Left colon (tissue), 2 donors: ENCODE measurements at regions not wholly inside any gene's neighbourhood (a gene's known extent, or its start where the extent isn't known, plus 50 kb on each side); places are given as distances from the start of the nearest gene placed in this dataset.
A peak's percentile ranks its signal among the peaks of the same experiment; 100 is the strongest.

Experiments
- ATAC-seq: fragments of 200-7000 bp; cut with Tn5 transposase; one replicate; pipeline ENCODE4 v1.9.1; 2020; ENCODE audit warnings: mild to moderate bottlenecking, moderate library complexity
- DNase-seq, 2 donors: peaks; one replicate each; pipeline ENCODE4 v3.0.0-alpha.2; 2020
- intact Hi-C, 2 donors: fragments of 100-400 bp; cut with DNase I in 1 of 2; cut with micrococcal nuclease in 1 of 2; formaldehyde crosslinking; loops; one replicate each; pipeline versions ENCODE4 v1.11.2 to v1.14.0; 2022; cut with DNase I, micrococcal nuclease
- donor health status: DM: no; HTN: no; CAD: no.
- donor health status: DM: yes; HTN: yes; CAD: no.

DNA sequence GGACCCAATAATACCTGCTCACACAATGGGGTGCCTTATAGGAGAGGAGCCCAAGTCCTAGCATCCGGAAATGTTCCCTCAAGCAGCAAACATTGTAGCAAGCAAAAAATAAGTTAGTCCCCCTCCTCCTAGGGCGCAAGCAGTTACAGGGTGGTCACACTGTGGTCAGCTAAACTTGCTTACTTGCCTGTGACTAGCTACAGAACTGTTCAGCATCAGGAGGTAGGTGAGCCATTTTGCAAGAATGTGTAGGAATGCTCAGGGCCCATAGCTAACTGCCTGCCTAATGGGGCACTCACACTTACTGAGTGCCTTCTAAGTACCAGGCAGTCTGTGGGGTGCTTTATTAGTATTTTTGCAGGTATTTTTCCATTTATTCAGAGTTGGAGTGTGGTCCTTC, 154.6 kb upstream of the GRIN2B start:
- intact Hi-C loops: no loop called here
- no peak for DNase-seq
- no peak for ATAC-seq

DNA sequence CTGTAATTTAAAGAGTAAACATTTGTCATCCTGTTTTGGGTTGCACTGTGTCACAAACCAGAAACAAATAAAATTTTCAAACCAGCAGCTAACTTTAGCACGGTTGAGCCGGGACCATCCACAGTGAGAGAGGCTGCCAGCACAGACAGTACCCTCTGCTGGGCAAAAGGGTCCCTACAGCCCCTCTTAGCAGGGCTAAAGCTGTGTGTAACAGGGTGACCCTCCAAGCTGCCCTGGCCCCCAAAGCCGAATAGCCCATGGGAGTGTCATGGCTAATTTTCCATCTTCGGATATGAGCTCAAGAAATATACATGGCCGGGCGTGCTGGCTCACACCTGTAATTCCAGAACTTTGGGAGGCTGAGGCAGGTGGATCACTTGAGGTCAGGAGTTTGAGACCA, 157.1 kb upstream of the GRIN2B start:
- DNase-seq (no peak), ATAC-seq (no peak)
- intact Hi-C loops: no loop called here

GRCh38 chr12:14148489-14149270, 167.3 kb upstream of the GRIN2B start:
- DNase-seq (no peak), ATAC-seq (no peak)
- intact Hi-C loops: no loop called here

- ATAC-seq: no peak
- intact Hi-C loops: no loop called here
- no peak for DNase-seq
Measured at GRCh38 chr12:14153803-14154202, 172.4 kb upstream of the GRIN2B start.

DNA sequence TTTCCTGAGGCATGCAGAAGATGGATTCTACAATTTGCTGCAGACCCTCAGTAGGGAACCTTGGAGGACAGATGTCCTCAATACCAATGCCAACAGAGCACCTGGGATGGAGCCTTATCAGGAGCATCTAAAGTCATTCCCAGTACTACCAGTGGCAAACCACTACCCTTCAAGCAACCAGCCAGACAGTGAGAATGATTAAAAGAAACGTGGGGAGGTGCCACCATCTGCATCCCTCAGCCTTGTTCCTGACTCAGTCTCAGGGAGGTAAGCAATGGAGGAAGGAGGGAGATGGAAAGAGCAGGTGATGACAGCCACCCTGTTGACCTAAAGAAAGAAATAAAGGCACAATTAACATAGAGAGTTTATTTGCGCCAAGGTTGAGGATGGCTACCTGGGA, 175.2 kb upstream of the GRIN2B start:
- intact Hi-C loops: no loop called here
- ATAC-seq (no peak), DNase-seq (no peak)

- DNase-seq (no peak), ATAC-seq (no peak)
- intact Hi-C loops: no loop called here
Measured at GRCh38 chr12:14157088-14157747, 175.8 kb upstream of the GRIN2B start.

GRCh38 chr12:14164266-14164665, 182.9 kb upstream of the GRIN2B start:
- ATAC-seq (no peak), DNase-seq (no peak)
- intact Hi-C loops: no loop called here

DNA sequence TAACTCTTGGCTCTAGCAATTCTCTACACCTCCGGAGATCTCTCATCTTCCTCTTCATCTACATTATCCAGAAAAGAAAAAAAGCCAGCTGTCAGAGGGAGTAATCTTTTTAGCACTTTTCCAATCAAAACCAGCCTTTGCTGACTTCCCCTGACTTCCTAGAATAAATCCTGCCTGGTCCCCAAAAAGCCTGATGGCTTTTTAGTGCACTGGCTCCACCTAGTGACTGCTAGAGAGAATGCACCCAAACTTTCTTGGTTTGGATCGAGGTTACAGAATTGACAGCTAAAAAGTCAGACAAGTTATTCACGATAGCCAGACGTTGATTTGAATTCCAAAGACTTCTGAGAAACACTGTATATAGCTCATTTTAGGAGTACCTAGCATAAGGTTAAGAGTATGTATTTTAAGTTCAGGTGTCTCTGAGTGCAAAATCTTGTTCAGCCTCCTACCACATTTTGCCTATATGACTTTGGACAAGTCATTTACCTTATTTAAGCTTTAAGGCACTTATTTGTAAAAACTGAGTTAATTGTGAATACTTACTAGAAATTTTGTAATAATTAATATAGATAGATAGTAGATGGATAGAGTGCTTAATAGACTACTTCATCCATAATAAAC, 185.7 kb upstream of the GRIN2B start:
- peak; percentile 50 for ATAC-seq
- peak in 1 of 2 donors; percentile 40 for DNase-seq
- intact Hi-C loops: loop anchor here in 1 of 2 donors (5.0 kb wide), 1 partner anchor 305 kb away; no protein-coding TSS in a partner anchor

GRCh38 chr12:14169281-14169680, 187.9 kb upstream of the GRIN2B start:
- ATAC-seq (no peak), DNase-seq (no peak)
- intact Hi-C loops: loop anchor here in 1 of 2 donors (5.0 kb wide), 1 partner anchor 307 kb away; no protein-coding TSS in a partner anchor

DNA sequence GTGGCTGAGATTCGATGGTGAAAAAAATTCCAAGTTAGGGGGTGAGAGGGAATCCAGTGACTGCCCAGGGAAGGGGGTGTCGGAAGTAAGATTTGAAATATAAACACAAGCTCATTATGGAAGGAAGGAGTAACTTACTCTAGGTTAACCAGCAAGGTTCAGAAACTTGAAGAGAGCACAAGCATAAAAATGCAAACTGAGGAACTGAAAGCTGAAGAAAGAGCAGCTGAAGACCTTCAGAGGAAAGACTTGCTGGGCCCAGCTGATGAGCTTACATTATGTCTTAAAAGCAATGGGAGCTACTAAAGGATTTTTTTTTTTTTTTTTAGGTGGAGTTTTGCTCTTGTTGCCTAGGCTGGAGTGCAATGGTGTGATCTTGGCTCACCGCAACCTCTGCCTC, 189.7 kb upstream of the GRIN2B start:
- intact Hi-C loops: no loop called here
- DNase-seq (no peak), ATAC-seq (no peak)

- DNase-seq: no peak
- intact Hi-C loops: no loop called here
- ATAC-seq: no peak
Measured at GRCh38 chr12:14175206-14175605, 190.3 kb upstream of the ATF7IP start.

DNA sequence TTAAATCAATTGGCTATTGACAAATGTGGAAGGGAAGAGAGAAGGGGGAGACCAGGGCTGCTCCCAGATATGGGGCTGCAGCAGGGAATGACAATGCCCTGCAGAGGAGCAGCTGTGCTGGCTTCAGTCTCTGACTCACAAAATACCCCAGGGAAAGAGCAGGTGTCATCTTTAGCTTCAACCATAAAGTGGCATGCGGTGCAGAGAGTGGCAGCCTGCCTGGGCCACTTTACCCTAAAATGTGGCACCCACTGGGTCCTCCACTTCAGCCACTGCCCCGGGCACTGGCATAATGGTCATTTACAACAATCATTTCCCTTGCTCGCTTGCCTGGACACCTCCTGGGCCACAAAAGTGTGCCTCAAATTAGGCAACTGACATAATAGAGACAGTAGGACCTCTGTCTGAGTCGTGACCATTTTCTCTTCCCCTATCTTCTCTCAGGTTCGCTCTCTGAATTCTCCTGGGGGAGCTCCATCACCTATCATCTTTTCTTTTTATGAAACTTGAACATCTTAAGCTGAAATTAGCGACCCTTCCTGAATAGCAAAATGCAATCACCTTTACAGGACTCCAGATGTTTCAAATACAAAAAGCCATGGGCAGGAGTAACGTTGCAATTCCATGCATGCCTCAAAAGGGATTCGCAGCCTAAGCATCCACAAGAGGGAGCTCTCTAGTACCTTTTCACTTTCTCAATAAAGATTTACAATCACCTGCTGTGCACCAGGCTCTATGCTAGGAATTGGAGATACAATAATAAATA, 179.9 kb upstream of the ATF7IP start:
- peak; percentile 81 for ATAC-seq
- DNase-seq: peak; percentile 39 to 64
- intact Hi-C loops: no loop called here

GRCh38 chr12:14186193-14186502, 179.3 kb upstream of the ATF7IP start:
- no peak for ATAC-seq
- intact Hi-C loops: no loop called here
- no peak for DNase-seq

GRCh38 chr12:14187002-14187401, 178.5 kb upstream of the ATF7IP start:
- DNase-seq (no peak), ATAC-seq (no peak)
- intact Hi-C loops: no loop called here

- DNase-seq (no peak), ATAC-seq (no peak)
- intact Hi-C loops: no loop called here
Measured at GRCh38 chr12:14187966-14188365, 177.5 kb upstream of the ATF7IP start.

DNA sequence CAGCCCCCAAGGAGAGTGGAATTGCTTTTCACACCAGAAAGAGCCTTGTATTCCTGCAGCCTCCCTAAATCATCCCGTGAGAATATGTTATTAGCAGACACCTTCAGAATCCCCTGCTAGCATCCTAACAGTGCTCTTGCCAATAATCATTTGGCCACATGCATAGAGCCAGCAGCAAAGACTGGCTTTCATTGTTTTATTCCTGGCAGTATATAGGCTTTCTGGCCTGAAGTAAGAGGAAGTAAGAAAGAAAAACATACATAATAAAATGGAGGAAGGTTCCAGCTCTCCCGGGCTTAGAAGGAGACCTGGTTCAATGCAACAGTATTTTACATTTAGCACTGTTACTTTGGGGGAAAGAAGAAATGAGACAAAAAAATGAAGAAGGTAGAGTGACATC, 176.7 kb upstream of the ATF7IP start:
- intact Hi-C loops: no loop called here
- ATAC-seq: peak; percentile 84
- DNase-seq: no peak

DNA sequence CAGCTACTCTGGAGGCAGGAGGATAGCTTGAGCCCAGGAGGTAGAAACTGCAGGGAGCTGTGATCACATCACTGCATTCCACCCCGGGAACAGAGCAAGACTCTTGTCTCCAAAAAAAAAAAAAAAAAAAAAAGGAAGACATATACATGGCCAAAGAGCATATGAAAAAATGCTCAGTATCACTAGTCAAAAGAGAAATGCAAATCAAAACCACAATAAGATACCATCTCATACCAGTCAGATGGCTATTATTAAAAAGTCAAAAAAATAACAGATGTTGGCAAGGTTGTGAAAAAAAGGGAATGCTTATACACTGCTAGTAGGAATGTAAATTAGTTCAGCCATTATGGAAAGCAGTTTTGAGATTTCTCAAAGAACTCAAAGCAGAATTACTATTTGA, 174.8 kb upstream of the ATF7IP start:
- intact Hi-C loops: no loop called here
- DNase-seq (no peak), ATAC-seq (no peak)

- intact Hi-C loops: no loop called here
- no peak for ATAC-seq
- no peak for DNase-seq
Measured at GRCh38 chr12:14191612-14192011, 173.9 kb upstream of the ATF7IP start.

GRCh38 chr12:14193639-14194038, 171.8 kb upstream of the ATF7IP start:
- intact Hi-C loops: no loop called here
- ATAC-seq (no peak), DNase-seq (no peak)

GRCh38 chr12:14194572-14194971, 170.9 kb upstream of the ATF7IP start:
- DNase-seq (no peak), ATAC-seq (no peak)
- intact Hi-C loops: no loop called here
